ENCODE measurements at regions not wholly inside any gene's neighbourhood (a gene's known extent, or its start where the extent isn't known, plus 50 kb on each side); places are given as distances from the start of the nearest gene placed in this dataset.

DNA sequence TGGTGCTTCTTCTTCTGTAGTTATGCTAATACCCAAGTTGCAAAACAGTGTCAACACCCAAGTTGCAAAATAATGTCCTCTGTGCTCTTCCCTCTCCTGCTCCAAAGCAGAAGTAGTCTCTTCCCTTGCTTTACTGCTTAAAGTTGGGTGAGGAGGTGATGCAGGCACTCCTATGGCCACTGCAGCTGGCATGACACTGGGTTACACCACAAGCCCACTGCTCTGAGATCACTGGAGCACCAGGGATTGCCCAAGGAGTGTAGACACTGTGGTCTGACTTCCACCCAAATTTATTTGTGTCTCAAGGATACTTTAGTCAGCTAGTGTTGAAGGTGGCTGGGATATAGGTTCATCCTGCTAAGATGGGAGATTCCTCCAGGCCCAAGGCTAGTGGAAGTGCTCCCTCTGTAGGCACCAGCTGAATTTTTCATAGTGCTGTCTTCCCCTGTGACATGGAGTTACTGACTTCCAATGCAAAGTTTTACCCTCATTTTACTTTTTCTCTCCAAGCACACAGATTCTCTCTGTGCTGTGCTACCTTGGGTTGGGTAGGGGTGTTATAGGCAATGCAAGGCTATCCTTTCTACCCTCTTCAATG is 196.2 kb upstream of the TENT5D start:
- Histone ChIP-seq H4K8ac (ENCODE audit: low read depth in 2 of 2, low read length in 2 of 2) (no peak overlapping the region), H3K4me2 (ENCODE audit: low read depth, low read length) (no peak overlapping the region), H3K9ac (ENCODE audit: low read depth, low read length) (no peak overlapping the region), H4K91ac (ENCODE audit: insufficient read depth, low read depth, low read length) (no peak overlapping the region), H2BK5ac (ENCODE audit: low read depth, low read length, poor library complexity, severe bottlenecking) (no peak overlapping the region), H2AK5ac (ENCODE audit: low read depth, low read length) (no peak overlapping the region), H3K27ac (ENCODE audit: insufficient read depth, low read length) (no peak overlapping the region), H4K5ac (ENCODE audit: low read depth, low read length) (no peak overlapping the region), H2BK120ac (ENCODE audit: low read depth, low read length) (no peak overlapping the region), H3K36me3 (ENCODE audit: control insufficient read depth, insufficient read depth, low read length) (no peaks in the 10 kb centered on the region), H3K4me1 (ENCODE audit: control insufficient read depth, insufficient read depth, low read length) (no peaks in the 10 kb centered on the region), H3K9me3 (ENCODE audit: control insufficient read depth, insufficient read depth, low read length) (no peaks in the 10 kb centered on the region), H3K23ac (ENCODE audit: low read depth, low read length) (no peak overlapping the region), H2BK20ac (ENCODE audit: low read depth, low read length) (no peak overlapping the region), H3K56ac (ENCODE audit: extremely low read depth, insufficient read depth, low read length) (no peak overlapping the region), H3K79me1 (ENCODE audit: low read depth in 1 of 2, low read length in 2 of 2) (no peaks in the 10 kb centered on the region), H3K27me3 (ENCODE audit: control insufficient read depth, insufficient read depth, low read length) (no peaks in the 10 kb centered on the region), H3K14ac (replicated peaks; ENCODE audit: low read depth, low read length) (no peak overlapping the region), H3K18ac (ENCODE audit: low read depth, low read length) (no peak overlapping the region), H3K9me1 (ENCODE audit: insufficient read depth, low read length) (no peaks in the 10 kb centered on the region), H2BK15ac (ENCODE audit: low read depth, low read length) (no peak overlapping the region), H2AFZ (replicated peaks; ENCODE audit: low read length, poor library complexity) (no peak overlapping the region), H4K20me1 (ENCODE audit: insufficient read depth, low read length) (no peaks in the 10 kb centered on the region), H2AK9ac (replicated peaks; ENCODE audit: low read depth, low read length, poor library complexity) (no peak overlapping the region), H3K4me3 (ENCODE audit: insufficient read depth, low read depth, low read length) (no peak overlapping the region), H3K4ac (ENCODE audit: low read depth, low read length) (no peak overlapping the region)
- TF ChIP-seq POLR2A (IDR thresholded peaks at IDR 0.05; ENCODE audit: low read depth, low read length) (no peak), RAD21 (IDR thresholded peaks at IDR 0.05; ENCODE audit: low read length) (no peak), CHD1 (IDR thresholded peaks at IDR 0.05; ENCODE audit: low read depth, low read length) (no peak), BHLHE40 (IDR thresholded peaks at IDR 0.05; ENCODE audit: low read depth, low read length) (no peak), RCOR1 (IDR thresholded peaks at IDR 0.05; ENCODE audit: insufficient replicate concordance, low read length) (no peak), NFE2L2 (IDR thresholded peaks at IDR 0.05; ENCODE audit: low read depth, low read length) (no peak), RFX5 (IDR thresholded peaks at IDR 0.05; ENCODE audit: low read depth, low read length) (no peak), MXI1 (IDR thresholded peaks at IDR 0.05; ENCODE audit: borderline replicate concordance, low read depth, low read length) (no peak), MAFK (IDR thresholded peaks at IDR 0.05; ENCODE audit: low read depth, low read length) (no peak), SMC3 (IDR thresholded peaks at IDR 0.05; ENCODE audit: low read depth, low read length) (no peak), CEBPB (IDR thresholded peaks at IDR 0.05; ENCODE audit: low read depth, low read length) (no peak), MAZ (IDR thresholded peaks at IDR 0.05; ENCODE audit: borderline replicate concordance, low read depth, low read length) (no peak), FOS (IDR thresholded peaks at IDR 0.05; ENCODE audit: low read depth, low read length) (no peak)
- TF ChIP-seq, protein P1, sequence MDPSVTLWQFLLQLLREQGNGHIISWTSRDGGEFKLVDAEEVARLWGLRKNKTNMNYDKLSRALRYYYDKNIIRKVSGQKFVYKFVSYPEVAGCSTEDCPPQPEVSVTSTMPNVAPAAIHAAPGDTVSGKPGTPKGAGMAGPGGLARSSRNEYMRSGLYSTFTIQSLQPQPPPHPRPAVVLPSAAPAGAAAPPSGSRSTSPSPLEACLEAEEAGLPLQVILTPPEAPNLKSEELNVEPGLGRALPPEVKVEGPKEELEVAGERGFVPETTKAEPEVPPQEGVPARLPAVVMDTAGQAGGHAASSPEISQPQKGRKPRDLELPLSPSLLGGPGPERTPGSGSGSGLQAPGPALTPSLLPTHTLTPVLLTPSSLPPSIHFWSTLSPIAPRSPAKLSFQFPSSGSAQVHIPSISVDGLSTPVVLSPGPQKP (IDR thresholded peaks at IDR 0.05; ENCODE audit: borderline replicate concordance, low read depth, low read length), result no peak
- TF ChIP-seq, protein P2, sequence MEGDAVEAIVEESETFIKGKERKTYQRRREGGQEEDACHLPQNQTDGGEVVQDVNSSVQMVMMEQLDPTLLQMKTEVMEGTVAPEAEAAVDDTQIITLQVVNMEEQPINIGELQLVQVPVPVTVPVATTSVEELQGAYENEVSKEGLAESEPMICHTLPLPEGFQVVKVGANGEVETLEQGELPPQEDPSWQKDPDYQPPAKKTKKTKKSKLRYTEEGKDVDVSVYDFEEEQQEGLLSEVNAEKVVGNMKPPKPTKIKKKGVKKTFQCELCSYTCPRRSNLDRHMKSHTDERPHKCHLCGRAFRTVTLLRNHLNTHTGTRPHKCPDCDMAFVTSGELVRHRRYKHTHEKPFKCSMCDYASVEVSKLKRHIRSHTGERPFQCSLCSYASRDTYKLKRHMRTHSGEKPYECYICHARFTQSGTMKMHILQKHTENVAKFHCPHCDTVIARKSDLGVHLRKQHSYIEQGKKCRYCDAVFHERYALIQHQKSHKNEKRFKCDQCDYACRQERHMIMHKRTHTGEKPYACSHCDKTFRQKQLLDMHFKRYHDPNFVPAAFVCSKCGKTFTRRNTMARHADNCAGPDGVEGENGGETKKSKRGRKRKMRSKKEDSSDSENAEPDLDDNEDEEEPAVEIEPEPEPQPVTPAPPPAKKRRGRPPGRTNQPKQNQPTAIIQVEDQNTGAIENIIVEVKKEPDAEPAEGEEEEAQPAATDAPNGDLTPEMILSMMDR (conservative IDR thresholded peaks at IDR 0.05; ENCODE audit: low read depth, low read length), result no peak
- TF ChIP-seq, protein P3, sequence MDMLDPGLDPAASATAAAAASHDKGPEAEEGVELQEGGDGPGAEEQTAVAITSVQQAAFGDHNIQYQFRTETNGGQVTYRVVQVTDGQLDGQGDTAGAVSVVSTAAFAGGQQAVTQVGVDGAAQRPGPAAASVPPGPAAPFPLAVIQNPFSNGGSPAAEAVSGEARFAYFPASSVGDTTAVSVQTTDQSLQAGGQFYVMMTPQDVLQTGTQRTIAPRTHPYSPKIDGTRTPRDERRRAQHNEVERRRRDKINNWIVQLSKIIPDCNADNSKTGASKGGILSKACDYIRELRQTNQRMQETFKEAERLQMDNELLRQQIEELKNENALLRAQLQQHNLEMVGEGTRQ (IDR thresholded peaks at IDR 0.05; ENCODE audit: low read depth, low read length), result no peak
- no TSS peak for BruUV-seq (replicated peaks)
- ATAC-seq (ENCODE audit: low read depth), result no peak
- no peak for DNase-seq
- ChIA-PET POLR2A (ENCODE audit: unreplicated experiment) (no interaction called here), CTCF (no interaction called here)
- intact Hi-C loops (cut with micrococcal nuclease), result no loop called here
- dilution Hi-C loops (cut with HindIII; ENCODE audit: low sequenced_read_pairs, unreplicated experiment), result no loop called here
- in situ Hi-C loops (cut with MboI; ENCODE audit: low sequenced_read_pairs), result no loop called here
